Mammary epithelial cell (primary cell): ENCODE measurements at regions not wholly inside any gene's neighbourhood (a gene's known extent, or its start where the extent isn't known, plus 50 kb on each side); places are given as distances from the start of the nearest gene placed in this dataset.

Experiments
- EZH2 ChIP-seq: IDR thresholded peaks from 2 replicates; pipeline ENCODE4 v1.6.1; 2012; ENCODE audit warnings: low read length, inconsistent platforms, borderline replicate concordance
- TF ChIP-seq, protein P1 (sequence below), 2 donors: IDR thresholded peaks in 1 of 2; conservative IDR thresholded peaks in 1 of 2; 2 replicates each; pipeline ENCODE4 v1.5.1; 2011 to 2012; ENCODE audit warnings: inconsistent platforms in 2 of 2, low read length in 2 of 2, mild to moderate bottlenecking in 2 of 2, control low read depth in 1 of 2, low read depth in 1 of 2; ENCODE audit not compliant: insufficient read depth in 1 of 2; ENCODE audit errors: extremely low read depth in 1 of 2

DNA sequence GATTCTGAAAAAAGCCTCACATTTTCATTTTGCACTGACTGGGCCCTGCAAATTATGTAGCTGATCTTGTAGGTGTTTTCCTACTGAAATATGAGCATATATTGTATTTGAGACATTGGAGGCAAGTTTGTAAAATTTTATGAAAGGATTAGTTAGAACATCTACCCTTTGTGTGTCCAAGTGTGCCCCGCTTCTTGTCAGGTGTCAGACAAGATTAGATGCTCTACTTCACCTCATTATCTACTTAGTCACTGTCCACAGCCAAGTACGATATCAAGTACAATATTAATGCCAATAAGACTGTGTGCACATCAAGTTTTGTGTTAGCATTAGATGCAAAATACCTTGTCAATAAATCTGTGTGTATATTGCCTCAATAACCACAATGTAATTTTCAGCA, 67.8 kb upstream of the RPRM start:
- TF ChIP-seq EZH2: no peak
- TF ChIP-seq, protein P1, sequence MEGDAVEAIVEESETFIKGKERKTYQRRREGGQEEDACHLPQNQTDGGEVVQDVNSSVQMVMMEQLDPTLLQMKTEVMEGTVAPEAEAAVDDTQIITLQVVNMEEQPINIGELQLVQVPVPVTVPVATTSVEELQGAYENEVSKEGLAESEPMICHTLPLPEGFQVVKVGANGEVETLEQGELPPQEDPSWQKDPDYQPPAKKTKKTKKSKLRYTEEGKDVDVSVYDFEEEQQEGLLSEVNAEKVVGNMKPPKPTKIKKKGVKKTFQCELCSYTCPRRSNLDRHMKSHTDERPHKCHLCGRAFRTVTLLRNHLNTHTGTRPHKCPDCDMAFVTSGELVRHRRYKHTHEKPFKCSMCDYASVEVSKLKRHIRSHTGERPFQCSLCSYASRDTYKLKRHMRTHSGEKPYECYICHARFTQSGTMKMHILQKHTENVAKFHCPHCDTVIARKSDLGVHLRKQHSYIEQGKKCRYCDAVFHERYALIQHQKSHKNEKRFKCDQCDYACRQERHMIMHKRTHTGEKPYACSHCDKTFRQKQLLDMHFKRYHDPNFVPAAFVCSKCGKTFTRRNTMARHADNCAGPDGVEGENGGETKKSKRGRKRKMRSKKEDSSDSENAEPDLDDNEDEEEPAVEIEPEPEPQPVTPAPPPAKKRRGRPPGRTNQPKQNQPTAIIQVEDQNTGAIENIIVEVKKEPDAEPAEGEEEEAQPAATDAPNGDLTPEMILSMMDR (conservative IDR thresholded peaks at IDR 0.05 in 1 of 2, IDR thresholded peaks at IDR 0.05 in 1 of 2; ENCODE audit: extremely low read depth in 1 of 2, insufficient read depth in 1 of 2, low read depth in 1 of 2, low read length in 2 of 2): no peak
